ENCODE measurements at regions not wholly inside any gene's neighbourhood (a gene's known extent, or its start where the extent isn't known, plus 50 kb on each side); places are given as distances from the start of the nearest gene placed in this dataset.

DNA sequence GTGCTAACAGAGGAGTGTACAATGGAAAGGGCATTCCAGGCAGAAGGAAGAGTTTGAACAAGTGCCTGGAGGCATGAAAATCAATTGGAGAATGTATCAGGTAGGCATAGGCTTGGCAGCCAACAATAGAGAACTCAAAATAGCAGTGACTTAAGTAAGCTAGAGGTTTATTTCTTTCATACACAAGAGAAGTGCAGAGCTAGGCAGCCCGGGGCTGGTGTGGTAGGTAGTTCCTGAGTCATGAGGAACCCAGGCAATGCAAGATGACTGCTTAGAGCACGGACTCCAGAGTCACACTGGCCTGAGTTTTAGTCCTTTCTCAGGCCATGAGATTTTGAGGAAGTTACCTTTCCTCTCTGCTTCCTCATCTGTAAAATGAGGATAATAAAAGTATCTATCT lies 74.8 kb upstream of the LRRN2 start:
- H3K9me3 ChIP-seq (ENCODE audit: control insufficient read depth in 4 of 4, low read length in 3 of 4): peaks cover 0 to 3% (median 0%) of the 10 kb centered on the region in 4 donors
- H3K9ac ChIP-seq (ENCODE audit: low read depth in 1 of 2, low read length in 2 of 2): no peak overlapping the region
- WGBS: 81% methylated on average over 2 of the region's 2 CpGs
- H3K36me3 ChIP-seq (ENCODE audit: control insufficient read depth in 4 of 4, insufficient read depth in 3 of 4, low read depth in 1 of 4, low read length in 3 of 4): no peaks in the 10 kb centered on the region
- H3K27ac ChIP-seq (ENCODE audit: low read depth in 1 of 2, low read length in 2 of 2): no peak overlapping the region
- TF ChIP-seq RAD21 (IDR thresholded peaks at IDR 0.05): no peak
- TF ChIP-seq, protein P1, sequence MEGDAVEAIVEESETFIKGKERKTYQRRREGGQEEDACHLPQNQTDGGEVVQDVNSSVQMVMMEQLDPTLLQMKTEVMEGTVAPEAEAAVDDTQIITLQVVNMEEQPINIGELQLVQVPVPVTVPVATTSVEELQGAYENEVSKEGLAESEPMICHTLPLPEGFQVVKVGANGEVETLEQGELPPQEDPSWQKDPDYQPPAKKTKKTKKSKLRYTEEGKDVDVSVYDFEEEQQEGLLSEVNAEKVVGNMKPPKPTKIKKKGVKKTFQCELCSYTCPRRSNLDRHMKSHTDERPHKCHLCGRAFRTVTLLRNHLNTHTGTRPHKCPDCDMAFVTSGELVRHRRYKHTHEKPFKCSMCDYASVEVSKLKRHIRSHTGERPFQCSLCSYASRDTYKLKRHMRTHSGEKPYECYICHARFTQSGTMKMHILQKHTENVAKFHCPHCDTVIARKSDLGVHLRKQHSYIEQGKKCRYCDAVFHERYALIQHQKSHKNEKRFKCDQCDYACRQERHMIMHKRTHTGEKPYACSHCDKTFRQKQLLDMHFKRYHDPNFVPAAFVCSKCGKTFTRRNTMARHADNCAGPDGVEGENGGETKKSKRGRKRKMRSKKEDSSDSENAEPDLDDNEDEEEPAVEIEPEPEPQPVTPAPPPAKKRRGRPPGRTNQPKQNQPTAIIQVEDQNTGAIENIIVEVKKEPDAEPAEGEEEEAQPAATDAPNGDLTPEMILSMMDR (IDR thresholded peaks at IDR 0.05; ENCODE audit: low read depth, low read length, missing input control): no peak
- TF ChIP-seq ZBTB33 (IDR thresholded peaks at IDR 0.05): no peak
- TF ChIP-seq, protein P2, sequence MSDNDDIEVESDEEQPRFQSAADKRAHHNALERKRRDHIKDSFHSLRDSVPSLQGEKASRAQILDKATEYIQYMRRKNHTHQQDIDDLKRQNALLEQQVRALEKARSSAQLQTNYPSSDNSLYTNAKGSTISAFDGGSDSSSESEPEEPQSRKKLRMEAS (IDR thresholded peaks at IDR 0.05): no peak
- TF ChIP-seq, protein P3, sequence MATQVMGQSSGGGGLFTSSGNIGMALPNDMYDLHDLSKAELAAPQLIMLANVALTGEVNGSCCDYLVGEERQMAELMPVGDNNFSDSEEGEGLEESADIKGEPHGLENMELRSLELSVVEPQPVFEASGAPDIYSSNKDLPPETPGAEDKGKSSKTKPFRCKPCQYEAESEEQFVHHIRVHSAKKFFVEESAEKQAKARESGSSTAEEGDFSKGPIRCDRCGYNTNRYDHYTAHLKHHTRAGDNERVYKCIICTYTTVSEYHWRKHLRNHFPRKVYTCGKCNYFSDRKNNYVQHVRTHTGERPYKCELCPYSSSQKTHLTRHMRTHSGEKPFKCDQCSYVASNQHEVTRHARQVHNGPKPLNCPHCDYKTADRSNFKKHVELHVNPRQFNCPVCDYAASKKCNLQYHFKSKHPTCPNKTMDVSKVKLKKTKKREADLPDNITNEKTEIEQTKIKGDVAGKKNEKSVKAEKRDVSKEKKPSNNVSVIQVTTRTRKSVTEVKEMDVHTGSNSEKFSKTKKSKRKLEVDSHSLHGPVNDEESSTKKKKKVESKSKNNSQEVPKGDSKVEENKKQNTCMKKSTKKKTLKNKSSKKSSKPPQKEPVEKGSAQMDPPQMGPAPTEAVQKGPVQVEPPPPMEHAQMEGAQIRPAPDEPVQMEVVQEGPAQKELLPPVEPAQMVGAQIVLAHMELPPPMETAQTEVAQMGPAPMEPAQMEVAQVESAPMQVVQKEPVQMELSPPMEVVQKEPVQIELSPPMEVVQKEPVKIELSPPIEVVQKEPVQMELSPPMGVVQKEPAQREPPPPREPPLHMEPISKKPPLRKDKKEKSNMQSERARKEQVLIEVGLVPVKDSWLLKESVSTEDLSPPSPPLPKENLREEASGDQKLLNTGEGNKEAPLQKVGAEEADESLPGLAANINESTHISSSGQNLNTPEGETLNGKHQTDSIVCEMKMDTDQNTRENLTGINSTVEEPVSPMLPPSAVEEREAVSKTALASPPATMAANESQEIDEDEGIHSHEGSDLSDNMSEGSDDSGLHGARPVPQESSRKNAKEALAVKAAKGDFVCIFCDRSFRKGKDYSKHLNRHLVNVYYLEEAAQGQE (IDR thresholded peaks at IDR 0.05): no peak
- TF ChIP-seq TAF1 (conservative IDR thresholded peaks at IDR 0.05): no peak
- TF ChIP-seq RXRA (IDR thresholded peaks at IDR 0.05): no peak
- TF ChIP-seq EGR1 (IDR thresholded peaks at IDR 0.05; ENCODE audit: low read depth in 2 of 2): no peak
- no peak for TF ChIP-seq SP1 (IDR thresholded peaks at IDR 0.05)
- TF ChIP-seq HNF4G (IDR thresholded peaks at IDR 0.05): no peak
- TF ChIP-seq, protein P4, sequence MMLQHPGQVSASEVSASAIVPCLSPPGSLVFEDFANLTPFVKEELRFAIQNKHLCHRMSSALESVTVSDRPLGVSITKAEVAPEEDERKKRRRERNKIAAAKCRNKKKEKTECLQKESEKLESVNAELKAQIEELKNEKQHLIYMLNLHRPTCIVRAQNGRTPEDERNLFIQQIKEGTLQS (IDR thresholded peaks at IDR 0.05): no peak
- no peak for TF ChIP-seq FOXA1 (IDR thresholded peaks at IDR 0.05)
- no peak for DNase-seq (ENCODE audit: low spot score)
- no peaks in the 10 kb centered on the region for H3K27me3 ChIP-seq (ENCODE audit: control insufficient read depth in 4 of 4, insufficient read depth in 4 of 4, low read length in 3 of 4)
- H3K4me3 ChIP-seq (ENCODE audit: low read depth in 1 of 3, low read length in 3 of 3): no peak overlapping the region
- H3K4me1 ChIP-seq (ENCODE audit: control insufficient read depth in 4 of 4, insufficient read depth in 4 of 4, low read length in 3 of 4): peaks cover 0 to 6% (median 0%) of the 10 kb centered on the region in 4 donors

- H3K9me3 ChIP-seq (ENCODE audit: control insufficient read depth in 4 of 4, low read length in 3 of 4): peaks cover 0 to 3% (median 0%) of the 10 kb centered on the region in 4 donors
- no peak for DNase-seq (ENCODE audit: low spot score)
- 86% methylated on average over 3 of the region's 3 CpGs for WGBS
- H3K9ac ChIP-seq (ENCODE audit: low read depth in 1 of 2, low read length in 2 of 2): no peak overlapping the region
- no peaks in the 10 kb centered on the region for H3K27me3 ChIP-seq (ENCODE audit: control insufficient read depth in 4 of 4, insufficient read depth in 4 of 4, low read length in 3 of 4)
- H3K4me1 ChIP-seq (ENCODE audit: control insufficient read depth in 4 of 4, insufficient read depth in 4 of 4, low read length in 3 of 4): peaks cover 0 to 6% (median 0%) of the 10 kb centered on the region in 4 donors
- H3K27ac ChIP-seq (ENCODE audit: low read depth in 1 of 2, low read length in 2 of 2): no peak overlapping the region
- no peak overlapping the region for H3K4me3 ChIP-seq (ENCODE audit: low read depth in 1 of 3, low read length in 3 of 3)
- TF ChIP-seq RAD21 (IDR thresholded peaks at IDR 0.05) (no peak), JUND (IDR thresholded peaks at IDR 0.05) (no peak), EGR1 (IDR thresholded peaks at IDR 0.05; ENCODE audit: low read depth in 2 of 2) (no peak)
- no peaks in the 10 kb centered on the region for H3K36me3 ChIP-seq (ENCODE audit: control insufficient read depth in 4 of 4, insufficient read depth in 3 of 4, low read depth in 1 of 4, low read length in 3 of 4)
Measured at GRCh38 chr1:204760757-204761156, 75.2 kb upstream of the LRRN2 start.

Data from liver (tissue), 8 donors.